D721Med (cell line): ENCODE measurements at regions not wholly inside any gene's neighbourhood (a gene's known extent, or its start where the extent isn't known, plus 50 kb on each side); places are given as distances from the start of the nearest gene placed in this dataset.

Experiments used
- DNase-seq: peaks from one replicate; pipeline ENCODE4 v3.0.0; 2011; ENCODE audit warnings: low spot score; ENCODE audit not compliant: insufficient read length
- FAIRE-seq: peaks from 2 replicates; lab custom pipeline; 2011; peaks lifted over from hg19 to GRCh38; lab: Jason Lieb, UNC
- TF ChIP-seq, protein P1 (sequence below): IDR thresholded peaks from 2 replicates; pipeline ENCODE4 v1.5.1; 2012; ENCODE audit warnings: mild to moderate bottlenecking, control low read depth; ENCODE audit not compliant: insufficient read depth; ENCODE audit errors: missing control alignments

DNA sequence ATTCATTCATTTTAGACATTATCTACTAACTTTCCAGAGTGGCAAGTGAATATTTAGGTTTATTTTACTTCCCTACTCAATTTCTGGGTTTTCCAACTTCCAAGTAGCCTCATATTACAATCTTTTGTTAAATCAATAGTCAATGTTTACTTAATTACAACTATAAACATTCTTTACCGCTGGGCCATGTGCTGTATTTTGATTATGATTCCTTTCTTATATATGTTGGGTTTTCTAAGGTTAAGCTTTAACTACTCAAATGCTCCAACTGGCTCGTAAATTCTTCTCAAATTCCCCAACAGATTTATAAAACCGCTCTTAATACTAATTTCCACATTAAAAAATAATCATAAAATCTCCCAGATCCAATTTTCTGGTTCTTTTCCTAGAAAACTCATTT, 110.1 kb upstream of the ABCA1 start:
- no peak for FAIRE-seq
- no peak for DNase-seq
- TF ChIP-seq, protein P1, sequence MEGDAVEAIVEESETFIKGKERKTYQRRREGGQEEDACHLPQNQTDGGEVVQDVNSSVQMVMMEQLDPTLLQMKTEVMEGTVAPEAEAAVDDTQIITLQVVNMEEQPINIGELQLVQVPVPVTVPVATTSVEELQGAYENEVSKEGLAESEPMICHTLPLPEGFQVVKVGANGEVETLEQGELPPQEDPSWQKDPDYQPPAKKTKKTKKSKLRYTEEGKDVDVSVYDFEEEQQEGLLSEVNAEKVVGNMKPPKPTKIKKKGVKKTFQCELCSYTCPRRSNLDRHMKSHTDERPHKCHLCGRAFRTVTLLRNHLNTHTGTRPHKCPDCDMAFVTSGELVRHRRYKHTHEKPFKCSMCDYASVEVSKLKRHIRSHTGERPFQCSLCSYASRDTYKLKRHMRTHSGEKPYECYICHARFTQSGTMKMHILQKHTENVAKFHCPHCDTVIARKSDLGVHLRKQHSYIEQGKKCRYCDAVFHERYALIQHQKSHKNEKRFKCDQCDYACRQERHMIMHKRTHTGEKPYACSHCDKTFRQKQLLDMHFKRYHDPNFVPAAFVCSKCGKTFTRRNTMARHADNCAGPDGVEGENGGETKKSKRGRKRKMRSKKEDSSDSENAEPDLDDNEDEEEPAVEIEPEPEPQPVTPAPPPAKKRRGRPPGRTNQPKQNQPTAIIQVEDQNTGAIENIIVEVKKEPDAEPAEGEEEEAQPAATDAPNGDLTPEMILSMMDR = no peak

DNA sequence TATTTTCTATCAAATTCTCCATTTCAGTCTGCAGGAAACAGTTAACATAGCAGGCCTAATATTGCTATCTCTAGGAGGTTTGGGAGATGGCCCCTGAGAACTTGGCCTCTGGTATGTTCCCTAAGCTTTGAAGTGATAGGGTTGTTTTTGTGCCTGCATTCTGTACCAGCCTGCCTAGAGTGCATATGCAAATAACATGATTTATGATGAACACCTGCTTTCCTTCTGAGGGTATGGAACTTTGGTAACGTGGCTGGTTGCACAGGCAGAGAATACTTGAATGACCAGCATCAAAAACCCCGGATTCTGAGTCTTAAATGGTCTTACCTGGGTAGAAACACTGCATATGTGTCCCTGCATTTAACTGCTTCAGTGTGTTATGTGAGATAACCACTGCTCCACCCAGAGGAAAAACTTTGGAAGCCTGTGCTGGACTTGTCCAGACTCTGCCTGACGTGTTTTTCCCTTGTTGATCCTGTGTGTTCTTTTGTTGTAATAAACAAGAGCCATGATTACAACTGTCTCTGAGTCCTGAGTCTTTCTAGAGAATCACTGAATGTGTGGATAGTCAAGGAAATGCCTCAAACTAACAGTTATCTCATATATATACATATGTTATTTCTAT, 111.3 kb upstream of the ABCA1 start:
- no peak for FAIRE-seq

DNA sequence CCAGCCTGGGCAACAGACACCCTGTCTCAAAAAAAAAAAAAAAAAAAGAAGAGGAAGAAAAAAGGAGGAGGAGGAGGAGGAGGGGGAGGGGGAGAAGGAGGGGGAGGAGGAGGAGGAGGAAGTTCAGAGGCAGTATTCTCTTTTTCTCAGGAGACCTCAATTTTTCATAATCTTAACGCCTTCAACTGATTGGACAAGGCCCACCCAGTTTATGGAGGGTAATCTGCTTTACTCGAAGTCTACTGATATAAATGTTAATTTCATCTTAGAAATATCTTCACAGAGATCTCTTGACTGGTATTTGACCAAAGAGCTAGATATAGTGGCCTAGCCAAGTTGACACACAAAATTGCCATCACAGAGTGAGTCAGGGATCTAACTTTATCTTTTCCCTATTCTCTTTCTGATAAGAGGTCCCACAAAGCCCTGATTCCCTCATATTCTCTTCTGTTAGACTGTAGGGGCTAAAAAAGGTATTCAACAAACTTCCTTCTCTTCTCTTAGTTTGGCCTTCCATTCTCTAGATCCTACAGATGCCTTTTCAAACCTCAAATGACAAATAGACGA, 115.5 kb upstream of the ABCA1 start:
- no peak for FAIRE-seq
- TF ChIP-seq, protein P1 = no peak
- DNase-seq = no peak

More for the DNA sequence above, 111.3 kb upstream of the ABCA1 start:
- DNase-seq = no peak
- TF ChIP-seq, protein P1 = no peak

DNA sequence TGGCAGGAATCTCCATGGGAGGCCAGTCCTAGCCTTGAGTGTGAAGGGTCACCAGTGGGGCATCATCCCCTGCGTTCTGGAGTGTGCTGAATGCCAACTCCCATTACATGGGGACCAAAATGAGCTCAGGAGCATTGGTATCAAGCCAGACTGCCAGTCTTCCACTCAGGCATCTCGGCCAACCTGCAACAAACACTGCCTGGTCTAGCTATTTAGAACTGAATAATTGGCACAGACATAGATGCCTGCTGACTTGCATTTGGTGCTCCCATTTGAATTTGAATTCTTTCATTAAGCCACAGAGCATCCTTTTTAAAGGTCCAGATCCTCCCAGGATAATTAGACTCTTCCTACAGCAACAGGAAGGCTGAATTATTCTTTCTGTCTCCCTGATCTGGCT, 116.6 kb upstream of the ABCA1 start:
- TF ChIP-seq, protein P1 = no peak
- FAIRE-seq (no peak), DNase-seq (no peak)

DNA sequence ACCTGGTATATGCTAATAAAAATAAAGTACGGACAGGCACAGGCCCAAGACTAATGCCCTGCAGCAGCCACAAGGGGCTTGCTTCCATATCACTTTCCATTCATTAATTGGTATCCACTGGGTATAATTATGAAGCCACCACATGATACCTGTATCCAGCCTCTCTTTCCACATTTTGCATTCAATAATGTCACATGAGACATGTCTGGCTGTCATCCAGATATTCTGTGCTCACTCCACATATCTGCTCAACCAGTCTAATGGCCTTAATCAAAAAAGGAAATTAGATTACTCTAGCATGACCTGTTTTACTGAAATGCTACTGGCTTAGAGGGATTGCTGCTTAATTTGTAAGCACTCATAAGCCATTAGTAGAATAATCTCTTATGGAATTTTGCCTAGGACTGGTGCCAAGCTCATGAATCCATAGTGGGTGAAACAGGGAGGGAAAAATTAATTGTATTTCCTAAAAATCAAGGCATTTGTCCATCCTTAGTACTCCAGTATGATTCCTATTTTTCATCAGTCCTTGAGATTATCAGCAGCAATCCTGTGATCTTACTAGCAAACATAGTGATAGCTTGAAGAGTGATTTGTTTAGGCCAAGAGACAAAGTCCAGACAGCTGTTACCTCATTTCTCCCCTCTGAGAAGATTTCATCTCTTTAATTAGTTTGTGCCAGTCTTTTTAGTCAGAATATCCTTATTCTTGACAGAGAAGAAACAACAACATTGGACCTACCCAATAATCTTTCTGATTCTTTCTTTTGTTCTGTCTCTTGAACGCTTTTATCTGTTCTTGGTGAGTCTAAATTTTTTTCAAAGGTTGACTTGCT, 119.2 kb upstream of the ABCA1 start:
- TF ChIP-seq, protein P1 = no peak
- FAIRE-seq = peak; percentile 94
- no peak for DNase-seq

DNA sequence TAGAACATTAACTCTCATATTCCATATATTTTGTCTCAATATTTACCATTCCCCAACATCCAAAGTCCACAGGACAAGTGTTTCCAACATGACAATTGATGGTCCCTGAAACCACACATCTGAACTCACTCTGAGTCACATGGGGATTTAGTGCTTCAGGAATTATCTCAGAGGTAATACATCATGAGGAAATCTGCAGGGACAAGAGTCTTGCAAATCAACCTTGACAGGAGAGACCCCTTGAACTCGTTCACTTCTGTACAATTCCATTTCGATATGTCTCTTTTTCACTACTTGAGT, 119.7 kb upstream of the ABCA1 start:
- TF ChIP-seq, protein P1 = no peak
- DNase-seq = no peak
- FAIRE-seq = peak; percentile 56

DNA sequence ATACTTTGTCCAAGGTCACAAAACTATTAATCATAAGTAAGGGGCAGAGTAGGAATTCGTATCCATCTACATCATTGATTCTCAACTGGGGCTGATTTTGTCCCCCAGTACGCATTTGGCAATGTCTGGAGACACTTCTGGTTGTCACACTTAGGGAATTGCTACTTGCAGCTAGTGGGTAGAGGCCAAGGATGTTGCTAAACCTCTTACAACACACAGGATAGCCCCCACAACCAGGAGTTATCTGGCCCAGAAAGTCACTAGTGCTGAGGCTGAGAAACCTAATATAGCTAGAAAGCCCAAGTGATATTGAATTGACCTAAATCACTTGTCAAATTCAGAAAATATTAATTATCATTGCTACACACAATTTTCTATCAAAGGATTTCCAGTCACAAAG, 120.4 kb upstream of the ABCA1 start:
- TF ChIP-seq, protein P1 = no peak
- FAIRE-seq (no peak), DNase-seq (no peak)
